Fibroblast of lung (primary cell): ENCODE measurements at regions not wholly inside any gene's neighbourhood (a gene's known extent, or its start where the extent isn't known, plus 50 kb on each side); places are given as distances from the start of the nearest gene placed in this dataset.

ENCODE experiments used
- CTCF ChIP-seq, 2 donors: IDR thresholded peaks in 1 of 2; conservative IDR thresholded peaks in 1 of 2; 1 replicate in 1 of 2; 2 replicates in 1 of 2; pipeline ENCODE4 v1.5.1; 2011 to 2012; ENCODE audit warnings: low read length in 2 of 2, control low read depth in 1 of 2, inconsistent platforms in 1 of 2, low read depth in 1 of 2, mild to moderate bottlenecking in 1 of 2
- EZH2 ChIP-seq: IDR thresholded peaks from 2 replicates; pipeline ENCODE4 v1.5.1; 2012; ENCODE audit warnings: low read length, control low read depth, mild to moderate bottlenecking; ENCODE audit errors: missing control alignments

GRCh38 chr16:13376174-13376573 lies 474.8 kb downstream of the SHISA9 start:
- TF ChIP-seq EZH2: no peak
- no peak for TF ChIP-seq CTCF (conservative IDR thresholded peaks at IDR 0.05 in 1 of 2, IDR thresholded peaks at IDR 0.05 in 1 of 2; ENCODE audit: low read depth in 1 of 2, low read length in 2 of 2)
